Large intestine (tissue), 3 donors: ENCODE measurements at regions not wholly inside any gene's neighbourhood (a gene's known extent, or its start where the extent isn't known, plus 50 kb on each side); places are given as distances from the start of the nearest gene placed in this dataset.

Experiments used
- DNase-seq, 2 donors: peaks; one replicate each; pipeline versions ENCODE4 v3.0.0 to v3.0.0-alpha.2; 2013
- H3K27ac ChIP-seq: one replicate; pipeline ENCODE4 v1.5.1; 2013; ENCODE audit warnings: low read length
- H3K27me3 ChIP-seq: 2 replicates; pipeline ENCODE4 v1.6.1; 2013; ENCODE audit warnings: low read length; ENCODE audit not compliant: control insufficient read depth, insufficient read depth
- H3K36me3 ChIP-seq: 2 replicates; pipeline ENCODE4 v1.6.1; 2013; ENCODE audit warnings: low read length; ENCODE audit not compliant: control insufficient read depth, insufficient read depth
- H3K4me1 ChIP-seq: one replicate; pipeline ENCODE4 v1.6.1; 2013; ENCODE audit warnings: low read length; ENCODE audit not compliant: control insufficient read depth, insufficient read depth
- H3K4me3 ChIP-seq: one replicate; pipeline ENCODE4 v1.5.1; 2013; ENCODE audit warnings: low read length
- H3K9me3 ChIP-seq: one replicate; pipeline ENCODE4 v1.6.1; 2013; ENCODE audit warnings: mild to moderate bottlenecking, low read depth, low read length, moderate library complexity; ENCODE audit not compliant: control insufficient read depth
- WGBS: methylation state at CpG from one replicate; pipeline ENCODE4 v1.1.5; 2013; ENCODE audit warnings: low lambda C conversion rate; ENCODE audit not compliant: insufficient coverage; 5-methylcytosine and 5-hydroxymethylcytosine counted together

DNA sequence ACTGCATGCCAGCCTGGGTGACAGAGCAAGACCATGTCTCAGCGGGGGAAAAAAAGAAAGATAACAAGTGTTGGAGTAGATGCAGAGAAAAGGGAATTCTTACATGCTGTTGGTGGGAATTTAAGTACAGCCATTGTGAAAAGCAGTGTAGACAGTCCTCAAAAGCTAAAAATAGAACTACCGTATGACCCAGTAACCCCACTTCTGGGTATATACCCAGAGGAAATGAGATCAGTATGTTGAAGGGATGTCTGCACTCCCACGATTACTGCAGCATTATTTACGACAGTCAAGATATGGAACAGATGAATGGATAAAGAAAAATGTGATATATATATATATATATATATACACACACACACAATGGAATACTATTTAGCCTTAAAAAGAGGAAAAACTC, 225.3 kb upstream of the SLC24A2 start:
- WGBS, result 100% methylated on average over 1 of the region's 4 CpGs
- Histone ChIP-seq H3K4me1 (no peaks in the 10 kb centered on the region), H3K27me3 (no peaks in the 10 kb centered on the region), H3K9me3 (no peaks in the 10 kb centered on the region), H3K27ac (no peak overlapping the region), H3K36me3 (no peaks in the 10 kb centered on the region), H3K4me3 (no peak overlapping the region)
- no peak for DNase-seq

DNA sequence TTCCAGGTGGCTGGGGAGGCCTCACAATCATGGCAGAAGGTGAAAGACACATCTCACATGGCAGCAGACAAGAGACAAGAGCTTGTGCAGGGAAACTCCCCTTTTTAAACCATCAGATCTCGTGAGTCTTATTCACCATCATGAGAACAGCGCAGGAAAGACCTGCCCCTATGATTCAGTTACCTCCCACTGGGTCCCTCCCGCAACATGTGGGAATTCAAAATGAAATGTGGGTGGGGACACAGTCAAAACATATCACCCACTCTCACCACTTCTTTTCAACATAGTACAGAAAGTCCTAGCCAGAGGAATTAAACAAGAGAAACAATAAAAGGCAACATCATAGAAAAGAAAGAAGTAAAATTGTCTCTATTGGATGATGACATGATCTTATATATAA, 223.4 kb upstream of the SLC24A2 start:
- Histone ChIP-seq H3K4me3 (no peak overlapping the region), H3K9me3 (no peaks in the 10 kb centered on the region), H3K4me1 (no peaks in the 10 kb centered on the region), H3K36me3 (no peaks in the 10 kb centered on the region), H3K27me3 (no peaks in the 10 kb centered on the region), H3K27ac (no peak overlapping the region)
- DNase-seq, result no peak
- no CpG with 5 or more reads among the region's 3 CpGs for WGBS

DNA sequence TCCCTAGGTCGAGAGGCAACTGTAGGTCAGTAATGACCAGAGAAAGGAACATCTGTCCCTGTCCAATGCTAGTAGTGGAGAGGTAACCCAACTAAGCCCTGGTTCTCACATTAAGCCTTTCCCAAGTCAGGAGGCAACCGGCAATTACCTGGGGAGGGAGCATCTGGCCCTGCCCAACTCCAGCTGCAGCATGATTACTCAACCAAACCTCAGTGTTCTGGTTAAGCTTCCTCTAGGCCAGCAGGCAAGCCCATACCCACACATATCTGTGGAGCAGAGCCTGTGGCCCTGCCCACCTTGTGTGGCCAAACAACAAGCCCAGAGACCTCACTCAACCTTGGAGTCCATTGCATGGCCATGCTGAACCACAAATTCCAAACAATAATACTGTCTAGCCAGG, 220.8 kb upstream of the SLC24A2 start:
- Histone ChIP-seq H3K27me3 (no peaks in the 10 kb centered on the region), H3K4me1 (no peaks in the 10 kb centered on the region), H3K27ac (no peak overlapping the region), H3K9me3 (no peaks in the 10 kb centered on the region), H3K36me3 (no peaks in the 10 kb centered on the region), H3K4me3 (no peak overlapping the region)
- WGBS, result no CpG with 5 or more reads among the region's 2 CpGs
- no peak for DNase-seq

DNA sequence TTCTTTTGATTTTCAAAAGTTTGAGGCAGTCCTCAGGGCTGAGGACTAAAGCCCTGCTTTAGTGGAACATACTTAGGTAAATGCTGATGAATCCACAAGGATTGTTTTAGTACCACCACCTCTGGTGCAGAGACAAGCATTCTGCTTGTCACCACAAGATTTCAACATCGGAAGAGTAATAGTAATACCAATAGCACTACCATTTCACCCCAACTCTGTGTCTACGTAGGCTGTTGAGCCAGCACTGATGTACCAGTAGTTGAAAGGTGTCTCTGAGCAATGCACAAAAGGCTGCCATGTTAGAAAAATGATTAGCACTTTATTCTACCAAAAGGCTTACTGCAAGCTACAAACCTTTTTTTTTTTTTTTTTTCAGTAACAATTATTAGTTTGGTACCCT, 213.2 kb upstream of the SLC24A2 start:
- Histone ChIP-seq H3K9me3 (no peaks in the 10 kb centered on the region), H3K27ac (no peak overlapping the region), H3K36me3 (no peaks in the 10 kb centered on the region), H3K4me1 (no peaks in the 10 kb centered on the region), H3K27me3 (no peaks in the 10 kb centered on the region), H3K4me3 (no peak overlapping the region)
- WGBS, result no CpG with 5 or more reads among the region's 2 CpGs
- no peak for DNase-seq

DNA sequence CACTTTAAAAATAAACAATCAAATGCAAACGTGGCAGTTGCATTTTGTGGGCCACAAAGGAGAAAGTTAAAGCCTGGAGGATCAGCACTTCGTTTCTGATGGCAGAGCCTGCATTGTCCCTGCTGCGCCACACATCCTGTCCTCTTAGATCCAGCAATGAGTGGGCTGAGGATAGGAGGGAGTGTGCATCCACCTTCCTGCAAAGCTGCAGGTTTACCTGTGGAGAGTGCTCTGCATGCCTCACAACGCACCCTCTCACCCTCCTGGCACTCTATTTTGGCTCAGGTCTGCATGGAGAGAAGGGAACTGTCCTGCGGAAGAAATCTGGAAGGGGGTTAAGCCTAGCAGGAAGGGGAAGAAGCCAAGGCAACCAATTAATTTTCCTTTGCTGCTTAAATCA, 212.2 kb upstream of the SLC24A2 start:
- Histone ChIP-seq H3K9me3 (no peaks in the 10 kb centered on the region), H3K27ac (no peak overlapping the region), H3K4me1 (no peaks in the 10 kb centered on the region), H3K27me3 (no peaks in the 10 kb centered on the region), H3K4me3 (no peak overlapping the region), H3K36me3 (no peaks in the 10 kb centered on the region)
- WGBS, result 80% methylated on average over 1 of the region's 5 CpGs
- no peak for DNase-seq

DNA sequence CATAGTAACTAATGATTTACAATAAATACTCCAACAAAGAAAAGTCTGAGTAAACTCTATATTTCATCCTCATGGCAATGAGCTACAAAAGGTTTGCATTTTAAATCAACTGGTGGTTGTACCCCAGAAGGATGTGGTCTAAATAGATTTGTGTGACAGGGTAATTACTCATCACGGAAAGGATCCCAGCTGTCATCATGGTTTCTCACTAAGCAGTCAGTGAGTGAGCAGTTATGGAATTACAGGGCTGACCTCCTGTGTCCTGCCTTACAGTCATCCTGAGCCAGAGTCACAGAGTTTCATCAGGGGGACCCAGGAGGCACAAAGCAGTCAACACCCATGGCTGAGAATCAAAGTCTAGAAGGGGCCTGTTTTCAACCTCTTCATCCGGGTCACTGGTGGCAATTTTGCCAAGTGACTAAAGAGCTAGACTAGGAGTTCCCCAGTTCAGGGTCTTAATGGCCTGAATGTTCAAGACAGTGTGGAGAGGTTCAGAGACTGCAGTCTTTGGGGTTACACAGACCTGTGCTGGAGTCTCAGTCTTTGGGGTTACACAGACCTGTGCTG, 210.7 kb upstream of the SLC24A2 start:
- no peaks in the 10 kb centered on the region for H3K4me1 ChIP-seq
- no peak overlapping the region for H3K4me3 ChIP-seq
- DNase-seq, result no peak
- H3K27me3 ChIP-seq, result no peaks in the 10 kb centered on the region
- no peaks in the 10 kb centered on the region for H3K36me3 ChIP-seq
- no peaks in the 10 kb centered on the region for H3K9me3 ChIP-seq
- no peak overlapping the region for H3K27ac ChIP-seq
- WGBS, result no CpG with 5 or more reads among the region's 2 CpGs

DNA sequence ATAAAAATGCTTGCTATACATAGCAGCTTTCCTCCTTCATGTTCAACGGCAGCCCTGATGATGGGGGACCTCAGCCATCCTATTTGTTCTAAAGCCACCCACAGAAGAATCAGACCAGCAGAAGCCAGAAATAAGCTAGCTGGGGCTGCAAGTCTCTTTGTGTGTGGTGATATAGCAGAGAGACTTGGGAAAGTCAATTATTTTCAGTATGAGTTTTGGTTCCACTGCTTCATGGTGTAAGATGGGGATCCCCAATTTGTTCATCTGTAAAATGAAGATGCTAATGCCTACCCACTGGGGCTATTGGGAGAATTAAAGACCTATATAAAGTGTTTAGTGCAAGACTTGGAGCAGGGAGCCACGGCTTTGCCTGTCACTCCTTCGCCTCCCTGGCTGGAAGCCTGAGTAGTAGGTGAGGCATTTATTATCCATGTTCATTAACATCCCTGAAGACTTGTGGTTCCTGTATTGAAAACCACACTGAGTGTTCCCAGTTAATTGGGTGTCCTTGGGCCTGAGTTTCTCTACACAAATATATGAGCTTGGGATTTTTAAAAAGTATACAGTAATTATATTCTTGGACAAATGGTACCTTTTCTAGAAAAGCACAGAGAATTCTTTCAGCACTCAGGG, 210.1 kb upstream of the SLC24A2 start:
- H3K27me3 ChIP-seq, result no peaks in the 10 kb centered on the region
- WGBS, result no CpG with 5 or more reads among the region's 3 CpGs
- H3K9me3 ChIP-seq, result no peaks in the 10 kb centered on the region
- no peak overlapping the region for H3K4me3 ChIP-seq
- H3K36me3 ChIP-seq, result no peaks in the 10 kb centered on the region
- DNase-seq, result no peak
- H3K27ac ChIP-seq, result no peak overlapping the region
- no peaks in the 10 kb centered on the region for H3K4me1 ChIP-seq

DNA sequence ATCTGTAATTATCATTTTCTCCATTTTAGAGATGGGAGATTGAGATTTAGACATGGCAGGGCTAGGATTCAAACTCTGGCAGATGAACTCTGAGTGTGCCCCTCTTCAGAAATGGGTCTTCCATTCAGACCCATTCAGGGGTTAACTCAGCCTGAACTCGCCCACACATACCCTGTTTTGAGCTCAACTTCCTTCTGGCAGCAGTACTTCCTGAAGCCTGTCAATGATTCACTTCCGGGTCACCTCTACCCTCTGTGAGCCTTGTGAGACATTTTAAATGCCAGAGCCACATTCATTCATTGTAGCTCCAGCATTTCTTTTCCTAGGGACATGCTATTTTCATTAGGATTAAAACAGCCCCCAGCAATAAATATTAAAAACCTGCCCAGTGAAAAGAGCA, 209.3 kb upstream of the SLC24A2 start:
- H3K9me3 ChIP-seq, result no peaks in the 10 kb centered on the region
- no peaks in the 10 kb centered on the region for H3K36me3 ChIP-seq
- no CpG with 5 or more reads among the region's 2 CpGs for WGBS
- no peak overlapping the region for H3K4me3 ChIP-seq
- H3K4me1 ChIP-seq, result no peaks in the 10 kb centered on the region
- H3K27me3 ChIP-seq, result no peaks in the 10 kb centered on the region
- DNase-seq, result no peak
- no peak overlapping the region for H3K27ac ChIP-seq

DNA sequence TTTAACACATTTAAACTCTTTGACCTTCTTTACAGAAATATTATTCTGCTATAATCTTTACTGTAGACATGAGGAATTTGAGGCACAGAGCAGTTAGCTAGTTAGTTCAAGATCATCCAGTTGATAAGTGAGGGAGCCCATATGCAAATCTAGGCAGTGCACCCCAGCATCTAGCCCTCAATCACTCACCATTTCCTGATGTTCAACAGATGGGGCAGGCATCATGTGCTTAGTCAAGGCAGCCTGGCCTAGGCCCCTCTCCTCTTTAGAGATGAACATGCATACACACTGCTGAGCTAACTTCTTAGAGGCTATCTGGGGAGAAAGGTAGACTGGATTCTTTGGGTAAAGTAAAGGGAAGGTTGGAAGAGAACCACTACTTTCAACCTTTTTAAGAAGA, 206.8 kb upstream of the SLC24A2 start:
- Histone ChIP-seq H3K4me3 (no peak overlapping the region), H3K36me3 (no peaks in the 10 kb centered on the region), H3K27me3 (no peaks in the 10 kb centered on the region), H3K27ac (no peak overlapping the region), H3K9me3 (no peaks in the 10 kb centered on the region), H3K4me1 (no peaks in the 10 kb centered on the region)
- DNase-seq, result no peak

DNA sequence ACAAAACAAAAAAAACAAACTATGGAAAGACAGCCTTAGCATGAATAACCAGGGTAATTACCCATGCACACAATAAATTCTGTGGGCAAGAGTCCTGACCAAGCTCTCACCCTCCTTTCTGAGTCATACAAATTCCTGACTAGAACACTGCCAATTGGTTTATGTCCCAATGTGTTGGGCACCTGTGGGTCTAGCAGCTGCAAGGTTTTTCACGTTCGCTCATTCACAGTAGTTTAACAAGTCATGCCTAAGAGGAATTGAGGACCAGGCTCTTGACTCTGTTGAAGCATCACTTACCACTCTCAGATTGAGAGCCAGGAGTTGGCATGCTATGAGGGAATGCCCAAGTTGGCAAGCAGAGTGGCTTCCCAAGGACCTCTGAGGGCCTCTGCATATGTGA, 205.5 kb upstream of the SLC24A2 start:
- Histone ChIP-seq H3K27ac (no peak overlapping the region), H3K4me3 (no peak overlapping the region), H3K4me1 (no peaks in the 10 kb centered on the region), H3K9me3 (no peaks in the 10 kb centered on the region), H3K36me3 (no peaks in the 10 kb centered on the region), H3K27me3 (no peaks in the 10 kb centered on the region)
- WGBS, result no CpG with 5 or more reads among the region's 2 CpGs
- DNase-seq, result no peak

DNA sequence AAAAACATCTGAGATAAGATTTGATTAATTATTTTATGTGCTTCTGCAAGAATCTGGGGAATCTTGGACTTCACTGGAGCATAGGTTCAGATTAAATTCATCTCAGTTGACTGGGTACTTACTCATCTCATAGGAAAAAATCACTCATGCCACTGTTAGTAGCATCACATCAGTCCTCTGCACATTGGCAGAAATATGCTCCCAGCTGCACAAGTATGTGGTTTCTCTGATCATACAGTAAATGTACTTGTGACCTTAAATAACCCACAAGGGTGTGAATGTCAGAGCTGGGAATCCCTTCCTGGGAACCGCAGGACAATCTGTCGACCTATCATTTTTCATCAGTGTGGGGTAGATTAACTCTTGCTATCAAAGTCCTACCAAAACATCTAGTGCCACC, 203.7 kb upstream of the SLC24A2 start:
- Histone ChIP-seq H3K4me1 (no peaks in the 10 kb centered on the region), H3K36me3 (no peaks in the 10 kb centered on the region), H3K4me3 (no peak overlapping the region), H3K27me3 (no peaks in the 10 kb centered on the region), H3K9me3 (no peaks in the 10 kb centered on the region), H3K27ac (no peak overlapping the region)
- WGBS, result no CpG with 5 or more reads among the region's 2 CpGs
- DNase-seq, result no peak
